ENCODE measurements at regions not wholly inside any gene's neighbourhood (a gene's known extent, or its start where the extent isn't known, plus 50 kb on each side); places are given as distances from the start of the nearest gene placed in this dataset.

DNA sequence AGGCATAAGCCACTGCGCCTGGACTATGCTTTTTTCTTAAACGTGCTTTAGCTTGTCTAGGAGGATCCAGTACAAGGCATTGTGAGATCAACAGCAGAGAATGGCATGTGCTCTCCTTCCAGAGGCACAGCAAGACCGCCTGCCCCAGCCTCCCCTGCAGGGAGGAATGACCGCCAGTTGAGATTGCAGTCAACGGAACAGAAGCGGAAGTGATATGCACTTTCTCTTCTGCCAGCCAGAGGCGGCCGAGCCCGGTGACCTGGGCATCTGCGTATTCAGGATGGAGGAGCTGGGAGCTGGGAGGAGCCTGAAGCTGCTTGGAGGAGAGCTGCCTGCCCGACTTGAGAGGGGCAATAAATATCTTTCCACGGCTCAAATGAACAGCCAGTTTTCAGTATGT, 243.0 kb downstream of the CTTN start:
- H3K79me2 ChIP-seq (ENCODE audit: insufficient read depth), result no peaks in the 10 kb centered on the region
- no peak overlapping the region for H3K27ac ChIP-seq
- no peak overlapping the region for H3K4me2 ChIP-seq (ENCODE audit: unreplicated experiment)
- no peak overlapping the region for H3K4me3 ChIP-seq
- DNase-seq, result no peak
- no peaks in the 10 kb centered on the region for H3K4me1 ChIP-seq (ENCODE audit: insufficient read depth)
- no peaks in the 10 kb centered on the region for H4K20me1 ChIP-seq (ENCODE audit: insufficient read depth)
- TF ChIP-seq EZH2 (IDR thresholded peaks at IDR 0.05; ENCODE audit: insufficient read depth, poor library complexity, severe bottlenecking) (no peak), EZH2phosphoT487 (IDR thresholded peaks at IDR 0.05; ENCODE audit: insufficient read depth, low read depth) (no peak)
- H3K9me3 ChIP-seq (ENCODE audit: low read depth), result no peaks in the 10 kb centered on the region
- in situ Hi-C loops (cut with MboI), result no loop called here
- H3F3A ChIP-seq (ENCODE audit: insufficient read depth), result no peaks in the 10 kb centered on the region
- no peaks in the 10 kb centered on the region for H3K27me3 ChIP-seq (replicated peaks; ENCODE audit: insufficient read depth)
- no peak overlapping the region for H2AFZ ChIP-seq
- H3K9me2 ChIP-seq (ENCODE audit: insufficient read depth), result no peaks in the 10 kb centered on the region
- no peak overlapping the region for H3K9ac ChIP-seq
- WGBS, 2 experiments (ENCODE audit: low coverage in 1 of 2, low lambda C conversion rate in 2 of 2, missing lambda C conversion rate in 2 of 2), result 48 to 53% methylated on average over 12 of the region's 12 CpGs
- H3K36me3 ChIP-seq (ENCODE audit: low read depth), result no peaks in the 10 kb centered on the region

- Histone ChIP-seq H3K9me2 (ENCODE audit: insufficient read depth) (no peaks in the 10 kb centered on the region), H3K4me3 (no peak overlapping the region), H3K4me1 (ENCODE audit: insufficient read depth) (no peaks in the 10 kb centered on the region), H3K79me2 (ENCODE audit: insufficient read depth) (no peaks in the 10 kb centered on the region), H3K36me3 (ENCODE audit: low read depth) (no peaks in the 10 kb centered on the region), H3K9me3 (ENCODE audit: low read depth) (no peaks in the 10 kb centered on the region), H4K20me1 (ENCODE audit: insufficient read depth) (no peaks in the 10 kb centered on the region), H3K27ac (no peak overlapping the region), H3F3A (ENCODE audit: insufficient read depth) (no peaks in the 10 kb centered on the region), H3K9ac (no peak overlapping the region), H2AFZ (no peak overlapping the region), H3K27me3 (replicated peaks; ENCODE audit: insufficient read depth) (no peaks in the 10 kb centered on the region), H3K4me2 (ENCODE audit: unreplicated experiment) (no peak overlapping the region)
- in situ Hi-C loops (cut with MboI), result no loop called here
- no peak for DNase-seq
- TF ChIP-seq EZH2phosphoT487 (IDR thresholded peaks at IDR 0.05; ENCODE audit: insufficient read depth, low read depth), result no peak
- 53 to 66% methylated on average over 14 of the region's 14 CpGs for WGBS, 2 experiments (ENCODE audit: low coverage in 1 of 2, low lambda C conversion rate in 2 of 2, missing lambda C conversion rate in 2 of 2)
These were observed 243.9 kb downstream of the CTTN start for GRCh38 chr11:70642266-70642665.

- H3K27ac ChIP-seq, result no peak overlapping the region
- H3K79me2 ChIP-seq (ENCODE audit: insufficient read depth), result no peaks in the 10 kb centered on the region
- H2AFZ ChIP-seq, result no peak overlapping the region
- H4K20me1 ChIP-seq (ENCODE audit: insufficient read depth), result no peaks in the 10 kb centered on the region
- no peak overlapping the region for H3K4me3 ChIP-seq
- H3K27me3 ChIP-seq (replicated peaks; ENCODE audit: insufficient read depth), result no peaks in the 10 kb centered on the region
- H3F3A ChIP-seq (ENCODE audit: insufficient read depth), result no peaks in the 10 kb centered on the region
- DNase-seq, result no peak
- no peaks in the 10 kb centered on the region for H3K9me3 ChIP-seq (ENCODE audit: low read depth)
- no peak overlapping the region for H3K4me2 ChIP-seq (ENCODE audit: unreplicated experiment)
- TF ChIP-seq EZH2 (IDR thresholded peaks at IDR 0.05; ENCODE audit: insufficient read depth, poor library complexity, severe bottlenecking) (no peak), EZH2phosphoT487 (IDR thresholded peaks at IDR 0.05; ENCODE audit: insufficient read depth, low read depth) (no peak)
- H3K4me1 ChIP-seq (ENCODE audit: insufficient read depth), result no peaks in the 10 kb centered on the region
- 37 to 39% methylated on average over 8 to 9 of the region's 9 CpGs for WGBS, 2 experiments (ENCODE audit: low coverage in 1 of 2, low lambda C conversion rate in 2 of 2, missing lambda C conversion rate in 2 of 2)
- H3K9ac ChIP-seq, result no peak overlapping the region
- in situ Hi-C loops (cut with MboI), result no loop called here
- H3K36me3 ChIP-seq (ENCODE audit: low read depth), result no peaks in the 10 kb centered on the region
- H3K9me2 ChIP-seq (ENCODE audit: insufficient read depth), result no peaks in the 10 kb centered on the region
These were observed 245.3 kb downstream of the CTTN start for GRCh38 chr11:70643642-70644041.

GRCh38 chr11:70644343-70645060, 246.2 kb downstream of the CTTN start:
- no peak overlapping the region for H2AFZ ChIP-seq
- in situ Hi-C loops (cut with MboI), result no loop called here
- no peaks in the 10 kb centered on the region for H3K36me3 ChIP-seq (ENCODE audit: low read depth)
- H3K27ac ChIP-seq, result no peak overlapping the region
- TF ChIP-seq EZH2 (IDR thresholded peaks at IDR 0.05; ENCODE audit: insufficient read depth, poor library complexity, severe bottlenecking) (no peak), EZH2phosphoT487 (IDR thresholded peaks at IDR 0.05; ENCODE audit: insufficient read depth, low read depth) (no peak)
- H3F3A ChIP-seq (ENCODE audit: insufficient read depth), result no peaks in the 10 kb centered on the region
- 42 to 44% methylated on average over 15 of the region's 15 CpGs for WGBS, 2 experiments (ENCODE audit: low coverage in 1 of 2, low lambda C conversion rate in 2 of 2, missing lambda C conversion rate in 2 of 2)
- no peaks in the 10 kb centered on the region for H4K20me1 ChIP-seq (ENCODE audit: insufficient read depth)
- H3K27me3 ChIP-seq (replicated peaks; ENCODE audit: insufficient read depth), result no peaks in the 10 kb centered on the region
- H3K9me3 ChIP-seq (ENCODE audit: low read depth), result no peaks in the 10 kb centered on the region
- no peaks in the 10 kb centered on the region for H3K79me2 ChIP-seq (ENCODE audit: insufficient read depth)
- no peak overlapping the region for H3K4me3 ChIP-seq
- no peak overlapping the region for H3K9ac ChIP-seq
- no peaks in the 10 kb centered on the region for H3K4me1 ChIP-seq (ENCODE audit: insufficient read depth)
- no peak for DNase-seq
- H3K9me2 ChIP-seq (ENCODE audit: insufficient read depth), result no peaks in the 10 kb centered on the region
- H3K4me2 ChIP-seq (ENCODE audit: unreplicated experiment), result no peak overlapping the region

GRCh38 chr11:70645537-70645936, 247.2 kb downstream of the CTTN start:
- TF ChIP-seq EZH2phosphoT487 (IDR thresholded peaks at IDR 0.05; ENCODE audit: insufficient read depth, low read depth), result no peak
- TF ChIP-seq EZH2 (IDR thresholded peaks at IDR 0.05; ENCODE audit: insufficient read depth, poor library complexity, severe bottlenecking), result no peak
- Histone ChIP-seq H3K79me2 (ENCODE audit: insufficient read depth) (no peaks in the 10 kb centered on the region), H3K27me3 (replicated peaks; ENCODE audit: insufficient read depth) (no peaks in the 10 kb centered on the region), H3F3A (ENCODE audit: insufficient read depth) (no peaks in the 10 kb centered on the region), H3K9me3 (ENCODE audit: low read depth) (no peaks in the 10 kb centered on the region), H3K4me3 (no peak overlapping the region), H2AFZ (no peak overlapping the region), H3K4me1 (ENCODE audit: insufficient read depth) (no peaks in the 10 kb centered on the region), H3K36me3 (ENCODE audit: low read depth) (no peaks in the 10 kb centered on the region), H3K4me2 (ENCODE audit: unreplicated experiment) (no peak overlapping the region), H3K27ac (no peak overlapping the region), H3K9ac (no peak overlapping the region), H3K9me2 (ENCODE audit: insufficient read depth) (no peaks in the 10 kb centered on the region), H4K20me1 (ENCODE audit: insufficient read depth) (no peaks in the 10 kb centered on the region)
- no peak for DNase-seq
- in situ Hi-C loops (cut with MboI), result no loop called here
- 40 to 44% methylated on average over 9 of the region's 9 CpGs for WGBS, 2 experiments (ENCODE audit: low coverage in 1 of 2, low lambda C conversion rate in 2 of 2, missing lambda C conversion rate in 2 of 2)

Measured in GM23248 (cell line).